ENCODE measurements at regions not wholly inside any gene's neighbourhood (a gene's known extent, or its start where the extent isn't known, plus 50 kb on each side); places are given as distances from the start of the nearest gene placed in this dataset.

GRCh38 chr11:92276773-92277172 is 52.2 kb downstream of the FAT3 start:
- TF ChIP-seq CTCF (IDR thresholded peaks at IDR 0.05) (no peak), POLR2A (IDR thresholded peaks at IDR 0.05) (no peak)

Measured in transverse colon (tissue), 3 donors.